Duodenal mucosa (tissue), 2 donors: ENCODE measurements at regions not wholly inside any gene's neighbourhood (a gene's known extent, or its start where the extent isn't known, plus 50 kb on each side); places are given as distances from the start of the nearest gene placed in this dataset.

Source experiments
- H3K27ac ChIP-seq: one replicate; pipeline ENCODE4 v1.7.0; 2013; ENCODE audit warnings: low read depth, low read length
- H3K27me3 ChIP-seq, 2 donors: one replicate each; pipeline ENCODE4 v1.7.0; 2013; ENCODE audit warnings: low read length in 2 of 2, control low read depth in 1 of 2; ENCODE audit not compliant: insufficient read depth in 2 of 2, control insufficient read depth in 1 of 2
- H3K36me3 ChIP-seq, 2 donors: one replicate each; pipeline ENCODE4 v1.7.0; 2013; ENCODE audit warnings: low read length in 2 of 2, control low read depth in 1 of 2; ENCODE audit not compliant: insufficient read depth in 2 of 2, control insufficient read depth in 1 of 2
- H3K4me1 ChIP-seq, 2 donors: one replicate each; pipeline ENCODE4 v1.7.0; 2013; ENCODE audit warnings: low read length in 2 of 2, control low read depth in 1 of 2; ENCODE audit not compliant: insufficient read depth in 2 of 2, control insufficient read depth in 1 of 2
- H3K4me3 ChIP-seq, 2 donors: one replicate each; pipeline ENCODE4 v1.7.0; 2013; ENCODE audit warnings: low read length in 2 of 2, low read depth in 1 of 2
- H3K9ac ChIP-seq, 2 donors: one replicate each; pipeline ENCODE4 v1.7.0; 2013; ENCODE audit warnings: low read length in 2 of 2, low read depth in 1 of 2
- H3K9me3 ChIP-seq, 2 donors: one replicate each; pipeline ENCODE4 v1.7.0; 2013; ENCODE audit warnings: low read length in 2 of 2, control low read depth in 1 of 2; ENCODE audit not compliant: control insufficient read depth in 1 of 2

- H3K36me3 ChIP-seq = no peaks in the 10 kb centered on the region
- H3K4me1 ChIP-seq = no peaks in the 10 kb centered on the region
- H3K27ac ChIP-seq = no peak overlapping the region
- H3K4me3 ChIP-seq = no peak overlapping the region
- no peaks in the 10 kb centered on the region for H3K9me3 ChIP-seq
- H3K27me3 ChIP-seq = no peaks in the 10 kb centered on the region
- no peak overlapping the region for H3K9ac ChIP-seq
Measured at GRCh38 chr7:32143301-32143700, 73.1 kb upstream of the PDE1C start.

- Histone ChIP-seq H3K4me1 (no peaks in the 10 kb centered on the region), H3K9me3 (no peaks in the 10 kb centered on the region), H3K9ac (no peak overlapping the region), H3K27ac (no peak overlapping the region), H3K36me3 (no peaks in the 10 kb centered on the region), H3K27me3 (no peaks in the 10 kb centered on the region), H3K4me3 (no peak overlapping the region)
Measured at GRCh38 chr7:32142649-32143048, 72.4 kb upstream of the PDE1C start.

GRCh38 chr7:32140210-32140939, 70.2 kb upstream of the PDE1C start:
- Histone ChIP-seq H3K4me1 (no peaks in the 10 kb centered on the region), H3K27ac (no peak overlapping the region), H3K27me3 (no peaks in the 10 kb centered on the region), H3K36me3 (no peaks in the 10 kb centered on the region), H3K9me3 (no peaks in the 10 kb centered on the region), H3K9ac (no peak overlapping the region), H3K4me3 (no peak overlapping the region)

- no peaks in the 10 kb centered on the region for H3K9me3 ChIP-seq
- no peak overlapping the region for H3K27ac ChIP-seq
- no peak overlapping the region for H3K4me3 ChIP-seq
- no peaks in the 10 kb centered on the region for H3K36me3 ChIP-seq
- no peaks in the 10 kb centered on the region for H3K4me1 ChIP-seq
- H3K27me3 ChIP-seq = no peaks in the 10 kb centered on the region
- no peak overlapping the region for H3K9ac ChIP-seq
Measured at GRCh38 chr7:32137059-32137458, 66.9 kb upstream of the PDE1C start.

GRCh38 chr7:32131091-32131490, 60.9 kb upstream of the PDE1C start:
- no peak overlapping the region for H3K27ac ChIP-seq
- no peaks in the 10 kb centered on the region for H3K9me3 ChIP-seq
- no peak overlapping the region for H3K4me3 ChIP-seq
- H3K36me3 ChIP-seq = no peaks in the 10 kb centered on the region
- H3K4me1 ChIP-seq = no peaks in the 10 kb centered on the region
- no peak overlapping the region for H3K9ac ChIP-seq
- no peaks in the 10 kb centered on the region for H3K27me3 ChIP-seq

- Histone ChIP-seq H3K36me3 (no peaks in the 10 kb centered on the region), H3K4me3 (no peak overlapping the region), H3K9me3 (peaks cover 0 to 2% of the 10 kb centered on the region in 2 donors), H3K27ac (no peak overlapping the region), H3K27me3 (no peaks in the 10 kb centered on the region), H3K4me1 (no peaks in the 10 kb centered on the region), H3K9ac (no peak overlapping the region)
Measured at GRCh38 chr7:32126843-32127242, 56.6 kb upstream of the PDE1C start.
